IMR-90 (cell line): ENCODE measurements at regions not wholly inside any gene's neighbourhood (a gene's known extent, or its start where the extent isn't known, plus 50 kb on each side); places are given as distances from the start of the nearest gene placed in this dataset.
"Not testable (repeated sequence)": the region's sequence is repeated elsewhere in the genome, so short reads cannot be mapped to it uniquely, and the experiment has no call there.

Experiments used
- ATAC-seq: fragments of 200-7000 bp; cut with Tn5 transposase; 2 replicates; pipeline ENCODE4 v1.9.1; 2020; ENCODE audit warnings: low read depth, mild to moderate bottlenecking, moderate library complexity
- BruUV-seq: library from RNA; stranded (reverse); fragments of 400-500 nt; replicated peaks from 2 replicates; lab custom pipeline; 2021; lab: Mats Ljungman, UMichigan
- CTCF ChIA-PET: fragments of 300-600 bp; formaldehyde crosslinking; extraction: SDS; loops from one replicate; lab custom pipeline; 2021; ENCODE audit warnings: antibody characterized with exemption; lab: Yijun Ruan, JAX
- POLR2A ChIA-PET: fragments of 300-600 bp; sonication (Branson Sonifier 250); formaldehyde crosslinking; loops from one replicate; lab custom pipeline; 2022; ENCODE audit warnings: antibody characterized with exemption; ENCODE audit not compliant: unreplicated experiment; lab: Charles Lee
- DNase-seq: peaks from one replicate; pipeline ENCODE4 v3.0.0; 2013
- H2AFZ ChIP-seq: replicated peaks from 2 replicates; pipeline ENCODE3; 2013; ENCODE audit warnings: low read length, mild to moderate bottlenecking; ENCODE audit not compliant: poor library complexity
- H2AK5ac ChIP-seq: 2 replicates; pipeline ENCODE4 v1.6.1; 2013; ENCODE audit warnings: low read depth, low read length, inconsistent platforms
- H2AK9ac ChIP-seq: replicated peaks from 2 replicates; pipeline ENCODE3; 2013; ENCODE audit warnings: mild to moderate bottlenecking, low read depth, low read length, moderate library complexity; ENCODE audit not compliant: poor library complexity
- H2BK120ac ChIP-seq: 2 replicates; pipeline ENCODE4 v1.6.1; 2013; ENCODE audit warnings: low read depth, low read length, inconsistent platforms
- H2BK15ac ChIP-seq: 3 replicates; pipeline ENCODE4 v1.6.1; 2013; ENCODE audit warnings: low read depth, low read length, inconsistent platforms
- H2BK20ac ChIP-seq: 2 replicates; pipeline ENCODE4 v1.6.1; 2013; ENCODE audit warnings: low read depth, mild to moderate bottlenecking, inconsistent platforms, low read length, moderate library complexity
- H2BK5ac ChIP-seq: 2 replicates; pipeline ENCODE4 v1.6.1; 2013; ENCODE audit warnings: mild to moderate bottlenecking, low read depth, low read length, inconsistent platforms; ENCODE audit not compliant: poor library complexity, severe bottlenecking
- H3K14ac ChIP-seq: replicated peaks from 2 replicates; pipeline ENCODE4 v1.6.1; 2013; ENCODE audit warnings: low read depth, low read length, inconsistent platforms
- H3K18ac ChIP-seq: 2 replicates; pipeline ENCODE4 v1.6.1; 2013; ENCODE audit warnings: low read depth, low read length, control low read depth
- H3K23ac ChIP-seq: 2 replicates; pipeline ENCODE4 v1.6.1; 2013; ENCODE audit warnings: low read depth, low read length, inconsistent platforms
- H3K27ac ChIP-seq: 2 replicates; pipeline ENCODE4 v1.5.1; 2013; ENCODE audit warnings: mild to moderate bottlenecking, control low read depth, low read length; ENCODE audit not compliant: insufficient read depth
- H3K27me3 ChIP-seq: 2 replicates; pipeline ENCODE4 v1.6.1; 2013; ENCODE audit warnings: low read length; ENCODE audit not compliant: control insufficient read depth, insufficient read depth
- H3K36me3 ChIP-seq: 2 replicates; pipeline ENCODE4 v1.6.1; 2013; ENCODE audit warnings: low read length, mixed read lengths; ENCODE audit not compliant: control insufficient read depth, insufficient read depth
- H3K4ac ChIP-seq: 2 replicates; pipeline ENCODE4 v1.6.1; 2013; ENCODE audit warnings: low read depth, low read length, inconsistent platforms
- H3K4me1 ChIP-seq: 2 replicates; pipeline ENCODE4 v1.6.1; 2013; ENCODE audit warnings: low read length, mixed read lengths; ENCODE audit not compliant: control insufficient read depth, insufficient read depth
- H3K4me2 ChIP-seq: 2 replicates; pipeline ENCODE4 v1.6.1; 2013; ENCODE audit warnings: low read depth, mild to moderate bottlenecking, control low read depth, low read length, moderate library complexity
- H3K4me3 ChIP-seq: 2 replicates; pipeline ENCODE4 v1.5.1; 2013; ENCODE audit warnings: low read depth, mild to moderate bottlenecking, control low read depth, low read length, moderate library complexity; ENCODE audit not compliant: insufficient read depth
- H3K56ac ChIP-seq: 2 replicates; pipeline ENCODE4 v1.6.1; 2013; ENCODE audit warnings: low read length, inconsistent platforms; ENCODE audit not compliant: insufficient read depth; ENCODE audit errors: extremely low read depth
- H3K79me1 ChIP-seq, 2 experiments: 2 replicates each; pipeline ENCODE4 v1.6.1; 2013; ENCODE audit warnings: low read length in 2 of 2, inconsistent platforms in 1 of 2, low read depth in 1 of 2
- H3K9ac ChIP-seq: 2 replicates; pipeline ENCODE4 v1.6.1; 2013; ENCODE audit warnings: low read depth, low read length, control low read depth
- H3K9me1 ChIP-seq: 2 replicates; pipeline ENCODE4 v1.6.1; 2013; ENCODE audit warnings: low read length, inconsistent platforms; ENCODE audit not compliant: insufficient read depth
- H3K9me3 ChIP-seq: 2 replicates; pipeline ENCODE4 v1.6.1; 2013; ENCODE audit warnings: low read length; ENCODE audit not compliant: control insufficient read depth, insufficient read depth
- H4K20me1 ChIP-seq: 2 replicates; pipeline ENCODE4 v1.6.1; 2013; ENCODE audit warnings: low read length, inconsistent platforms; ENCODE audit not compliant: insufficient read depth
- H4K5ac ChIP-seq: 2 replicates; pipeline ENCODE4 v1.6.1; 2013; ENCODE audit warnings: mild to moderate bottlenecking, low read depth, low read length, control low read depth
- H4K8ac ChIP-seq, 2 experiments: 2 replicates each; pipeline ENCODE4 v1.6.1; 2013; ENCODE audit warnings: low read depth in 2 of 2, low read length in 2 of 2, control low read depth in 1 of 2, inconsistent platforms in 1 of 2
- H4K91ac ChIP-seq: 2 replicates; pipeline ENCODE4 v1.6.1; 2013; ENCODE audit warnings: low read depth, low read length, inconsistent platforms; ENCODE audit not compliant: insufficient read depth
- whole genome bisulfite sequencing, 2 experiments: methylation state at CpG; one replicate each; pipeline versions ENCODE4 v1.1.5 to v1.1.7; 2013; ENCODE audit warnings: missing lambda C conversion rate in 2 of 2; ENCODE audit not compliant: insufficient read length in 1 of 2; ENCODE audit errors: extremely low coverage in 2 of 2; 5-methylcytosine and 5-hydroxymethylcytosine counted together
- dilution Hi-C: fragments of 300-500 bp; cut with HindIII; formaldehyde crosslinking; loops from one replicate; pipeline ENCODE4 v1.14.3; 2018; ENCODE audit warnings: low sequenced_read_pairs; ENCODE audit not compliant: unreplicated experiment
- in situ Hi-C: fragments of 300-500 bp; cut with MboI; formaldehyde crosslinking; loops from 3 replicates; pipeline ENCODE4 v1.14.3; 2019; ENCODE audit warnings: low sequenced_read_pairs, inconsistent platforms, mixed read lengths
- intact Hi-C: fragments of 100-400 bp; cut with micrococcal nuclease; formaldehyde crosslinking; loops from 2 replicates; pipeline ENCODE4 v1.10.0; 2022

- H2BK120ac ChIP-seq, H3K9ac ChIP-seq, dilution Hi-C loops, H3K23ac ChIP-seq, H3K4me2 ChIP-seq, in situ Hi-C loops, H3K9me1 ChIP-seq, H2BK5ac ChIP-seq, H4K5ac ChIP-seq, DNase-seq, H2AK9ac ChIP-seq, H3K27ac ChIP-seq, H2BK15ac ChIP-seq, intact Hi-C loops, H3K4me3 ChIP-seq, H4K20me1 ChIP-seq, H4K8ac ChIP-seq, H2BK20ac ChIP-seq, H2AFZ ChIP-seq, ATAC-seq, H3K27me3 ChIP-seq, H3K36me3 ChIP-seq, H3K4ac ChIP-seq, H3K79me1 ChIP-seq, H3K4me1 ChIP-seq, H4K91ac ChIP-seq, BruUV-seq, H3K56ac ChIP-seq, H3K18ac ChIP-seq, CTCF ChIA-PET, POLR2A ChIA-PET, H3K9me3 ChIP-seq, H3K14ac ChIP-seq: not testable (repeated sequence)
- H2AK5ac ChIP-seq, result 0 out of 2 replicates have a peak overlapping the region, but pooled peaks have one; percentile 25
- WGBS, 2 experiments, result no CpG with 5 or more reads among the region's 6 CpGs
Observed at GRCh38 chr2:61643153-61643552, 105.0 kb upstream of the XPO1 start.
